Suprapubic skin (tissue), 4 donors: ENCODE measurements at regions not wholly inside any gene's neighbourhood (a gene's known extent, or its start where the extent isn't known, plus 50 kb on each side); places are given as distances from the start of the nearest gene placed in this dataset.
"Not testable (repeated sequence)": the region's sequence is repeated elsewhere in the genome, so short reads cannot be mapped to it uniquely, and the experiment has no call there.

ENCODE experiments used
- POLR2A ChIP-seq, 2 donors: fragments of 450-650 bp; IDR thresholded peaks; one replicate each; pipeline ENCODE4 v1.6.1; 2017; ENCODE audit warnings: antibody characterized with exemption in 2 of 2, mild to moderate bottlenecking in 2 of 2, moderate library complexity in 2 of 2
- POLR2AphosphoS5 ChIP-seq, 3 donors: sonication (generic); formaldehyde crosslinking; IDR thresholded peaks; one replicate each; pipeline ENCODE4 v1.6.1; 2017; ENCODE audit warnings: antibody characterized with exemption in 3 of 3
- TF ChIP-seq, protein P1 (sequence below), 2 donors: fragments of 200-600 bp in 1 of 2; fragments of 450-650 bp in 1 of 2; sonication (generic) in 1 of 2; IDR thresholded peaks; one replicate each; pipeline ENCODE4 v1.5.1; 2016 to 2019; ENCODE audit warnings: antibody characterized with exemption in 2 of 2, mild to moderate bottlenecking in 1 of 2, moderate library complexity in 1 of 2

DNA sequence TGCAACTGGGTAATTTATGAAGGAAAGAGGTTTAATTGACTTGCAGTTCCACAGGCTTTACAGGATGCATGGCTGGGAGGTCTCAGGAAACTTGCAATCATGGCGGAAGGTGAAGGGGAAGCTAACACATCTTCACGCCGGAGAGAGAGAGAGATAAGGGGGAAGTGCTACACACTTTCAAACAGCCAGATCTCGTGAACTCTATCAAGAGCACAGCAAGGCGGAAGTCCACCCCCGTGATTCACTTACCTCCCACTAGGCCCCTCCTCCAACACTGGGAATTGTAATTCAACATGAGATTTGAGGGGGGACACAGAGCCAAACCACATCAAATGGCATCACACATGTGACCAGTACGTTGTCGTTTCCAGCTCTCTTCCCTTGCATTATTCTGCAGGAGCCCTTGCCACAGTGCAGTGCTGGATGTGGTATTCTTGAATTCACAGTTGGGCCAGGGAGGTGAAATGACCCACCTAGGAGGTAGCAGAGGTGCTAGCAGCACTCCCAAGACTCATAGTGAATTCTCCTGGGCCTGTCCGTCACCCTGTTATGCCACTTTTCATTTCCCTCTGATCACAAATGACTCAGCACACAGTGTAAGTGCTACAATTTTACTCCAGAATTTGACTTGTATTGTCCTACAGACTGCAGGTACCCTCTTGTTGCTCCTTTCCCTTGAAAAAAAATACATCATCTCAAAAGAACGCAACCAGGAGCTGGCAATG, 179.2 kb upstream of the PLGLB2 start:
- TF ChIP-seq, protein P1, sequence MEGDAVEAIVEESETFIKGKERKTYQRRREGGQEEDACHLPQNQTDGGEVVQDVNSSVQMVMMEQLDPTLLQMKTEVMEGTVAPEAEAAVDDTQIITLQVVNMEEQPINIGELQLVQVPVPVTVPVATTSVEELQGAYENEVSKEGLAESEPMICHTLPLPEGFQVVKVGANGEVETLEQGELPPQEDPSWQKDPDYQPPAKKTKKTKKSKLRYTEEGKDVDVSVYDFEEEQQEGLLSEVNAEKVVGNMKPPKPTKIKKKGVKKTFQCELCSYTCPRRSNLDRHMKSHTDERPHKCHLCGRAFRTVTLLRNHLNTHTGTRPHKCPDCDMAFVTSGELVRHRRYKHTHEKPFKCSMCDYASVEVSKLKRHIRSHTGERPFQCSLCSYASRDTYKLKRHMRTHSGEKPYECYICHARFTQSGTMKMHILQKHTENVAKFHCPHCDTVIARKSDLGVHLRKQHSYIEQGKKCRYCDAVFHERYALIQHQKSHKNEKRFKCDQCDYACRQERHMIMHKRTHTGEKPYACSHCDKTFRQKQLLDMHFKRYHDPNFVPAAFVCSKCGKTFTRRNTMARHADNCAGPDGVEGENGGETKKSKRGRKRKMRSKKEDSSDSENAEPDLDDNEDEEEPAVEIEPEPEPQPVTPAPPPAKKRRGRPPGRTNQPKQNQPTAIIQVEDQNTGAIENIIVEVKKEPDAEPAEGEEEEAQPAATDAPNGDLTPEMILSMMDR (IDR thresholded peaks at IDR 0.05), result not testable (repeated sequence)
- not testable (repeated sequence) for TF ChIP-seq POLR2AphosphoS5, POLR2A (IDR thresholded peaks at IDR 0.05)
